Lung (tissue), 11 donors: ENCODE measurements at regions not wholly inside any gene's neighbourhood (a gene's known extent, or its start where the extent isn't known, plus 50 kb on each side); places are given as distances from the start of the nearest gene placed in this dataset.

ENCODE experiments used
- ATAC-seq: fragments of 200-7000 bp; cut with Tn5 transposase; one replicate; pipeline ENCODE4 v1.9.1; 2020; ENCODE audit warnings: moderate number of reproducible peaks; ENCODE audit not compliant: insufficient read depth, low FRiP score
- DNase-seq, 3 donors: peaks; one replicate each; pipeline ENCODE4 v3.0.0-alpha.2; 2013 to 2017
- H3K27ac ChIP-seq, 2 donors: one replicate each; pipeline ENCODE4 v1.5.1; 2013; ENCODE audit warnings: mild to moderate bottlenecking in 2 of 2, moderate library complexity in 2 of 2, control low read depth in 1 of 2, inconsistent platforms in 1 of 2, low read depth in 1 of 2, low read length in 1 of 2
- H3K27me3 ChIP-seq, 3 donors: one replicate each; pipeline ENCODE4 v1.5.1; 2013; ENCODE audit warnings: low read length in 2 of 3; ENCODE audit not compliant: control insufficient read depth in 3 of 3, insufficient read depth in 3 of 3
- H3K36me3 ChIP-seq, 4 donors: one replicate each; pipeline ENCODE4 v1.5.1; 2013; ENCODE audit warnings: low read length in 4 of 4, mild to moderate bottlenecking in 1 of 4, moderate library complexity in 1 of 4; ENCODE audit not compliant: control insufficient read depth in 4 of 4, insufficient read depth in 4 of 4
- H3K4me1 ChIP-seq, 5 donors: one replicate each; pipeline ENCODE4 v1.5.1; 2013; ENCODE audit warnings: low read length in 5 of 5, mild to moderate bottlenecking in 2 of 5, moderate library complexity in 1 of 5; ENCODE audit not compliant: control insufficient read depth in 5 of 5, insufficient read depth in 5 of 5
- H3K4me3 ChIP-seq: one replicate; pipeline ENCODE4 v1.5.1; 2013; ENCODE audit warnings: mild to moderate bottlenecking, control low read depth, moderate library complexity
- H3K9ac ChIP-seq, 2 donors: one replicate each; pipeline ENCODE4 v1.5.1; 2013; ENCODE audit warnings: low read length in 2 of 2, control low read depth in 1 of 2; ENCODE audit not compliant: insufficient read depth in 1 of 2
- H3K9me3 ChIP-seq, 4 donors: one replicate each; pipeline ENCODE4 v1.5.1; 2013; ENCODE audit warnings: low read length in 3 of 4, mild to moderate bottlenecking in 1 of 4, moderate library complexity in 1 of 4; ENCODE audit not compliant: control insufficient read depth in 4 of 4, insufficient read depth in 3 of 4
- CTCF ChIP-seq: IDR thresholded peaks from 2 replicates; pipeline ENCODE4 v1.5.1; 2012; ENCODE audit warnings: mild to moderate bottlenecking; ENCODE audit errors: control extremely low read depth, extremely low read depth
- WGBS, 2 donors: extraction: QIAGEN DNeasy Blood & Tissue Kit; methylation state at CpG; one replicate each; pipeline ENCODE4 v1.1.7; 2013; 5-methylcytosine and 5-hydroxymethylcytosine counted together
- donor health status: control.
- donor health status: control.
- donor health status: Bipolar disorder and iron deficiency.
- donor health status: healthy.
- donor health status: DM: yes; HTN: yes; CAD: no.

DNA sequence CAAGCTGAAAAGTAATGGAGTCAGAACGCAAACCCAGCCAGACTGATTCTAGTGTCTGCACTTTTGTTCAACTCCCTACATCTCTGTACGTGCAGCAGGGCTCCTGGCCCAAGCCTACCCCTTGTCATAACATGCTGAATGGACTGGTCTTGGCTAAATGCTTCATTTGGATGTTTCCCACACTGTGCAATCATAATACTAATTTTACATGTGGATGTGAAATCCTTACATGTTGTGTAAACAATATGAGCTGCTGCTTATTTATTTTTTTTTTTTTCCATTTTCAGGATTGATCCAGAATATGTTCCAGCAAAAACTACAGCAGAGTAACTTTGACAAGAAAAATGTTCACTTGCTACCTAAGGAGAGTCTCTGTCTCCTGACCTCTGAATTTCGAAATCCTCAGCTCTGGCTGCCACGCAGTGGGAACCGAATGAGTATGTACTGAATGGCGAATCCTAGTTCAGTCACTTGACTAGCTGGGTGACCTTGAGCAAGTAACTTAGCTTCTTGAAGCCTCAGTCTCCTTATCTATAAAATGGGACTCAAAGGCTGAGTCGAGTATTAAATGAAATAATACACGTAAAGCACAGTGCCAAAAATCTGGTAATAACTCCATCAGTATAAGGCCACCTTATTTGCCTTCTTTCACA, 133.4 kb downstream of the EHF start:
- no peaks in the 10 kb centered on the region for H3K27me3 ChIP-seq
- TF ChIP-seq CTCF: no peak
- H3K9ac ChIP-seq: no peak overlapping the region
- peaks cover 0 to 2% (median 0%) of the 10 kb centered on the region in 4 donors for H3K9me3 ChIP-seq
- DNase-seq (peak in 2 of 3 donors; percentile 24 to 71), ATAC-seq (no peak)
- no peaks in the 10 kb centered on the region for H3K36me3 ChIP-seq
- peaks cover 0 to 5% (median 0%) of the 10 kb centered on the region in 5 donors for H3K4me1 ChIP-seq
- H3K27ac ChIP-seq: no peak overlapping the region
- 70 to 73% methylated on average over 8 of the region's 8 CpGs for WGBS, 2 donors
- no peak overlapping the region for H3K4me3 ChIP-seq

DNA sequence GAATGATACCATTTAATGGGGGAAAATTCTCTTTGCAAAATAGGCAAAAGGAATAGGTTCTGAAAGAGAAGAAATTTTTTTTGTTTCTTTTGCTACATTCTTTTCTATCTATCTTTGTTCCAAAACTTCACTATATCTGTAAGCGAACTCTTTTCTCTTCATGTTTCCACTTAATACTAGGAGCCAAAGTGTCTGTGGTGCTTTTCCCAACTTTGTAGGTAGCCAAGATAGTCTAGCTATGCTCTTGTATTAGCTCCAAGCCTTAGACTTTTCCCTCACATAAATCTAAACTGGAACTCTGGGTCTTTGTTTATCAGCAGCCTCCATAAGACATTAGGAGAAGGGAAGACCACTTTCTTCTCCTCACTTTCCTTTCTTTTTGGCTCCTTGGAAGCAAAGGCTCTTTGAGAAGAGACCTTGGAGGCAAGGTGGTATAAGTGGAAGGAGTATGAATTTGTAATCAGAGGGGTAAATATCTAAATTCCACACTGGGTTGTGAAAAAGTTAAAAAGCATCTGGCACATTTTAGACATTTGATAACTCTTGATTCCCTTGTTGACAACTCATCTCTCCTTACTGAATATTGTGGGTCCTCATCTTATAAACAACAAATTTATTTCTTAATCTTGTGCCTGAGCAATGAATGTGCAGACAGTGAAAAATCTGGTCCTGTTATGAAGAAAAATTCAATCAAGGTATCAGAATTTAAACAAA, 130.0 kb downstream of the EHF start:
- Histone ChIP-seq H3K27ac (no peak overlapping the region), H3K4me3 (no peak overlapping the region), H3K9ac (no peak overlapping the region), H3K27me3 (no peaks in the 10 kb centered on the region), H3K9me3 (no peaks in the 10 kb centered on the region), H3K36me3 (no peaks in the 10 kb centered on the region), H3K4me1 (peaks cover 0 to 5% (median 0%) of the 10 kb centered on the region in 5 donors)
- DNase-seq (no peak), ATAC-seq (no peak)
- WGBS, 2 donors: 71 to 90% methylated on average over 1 of the region's 1 CpG
- TF ChIP-seq CTCF: no peak

DNA sequence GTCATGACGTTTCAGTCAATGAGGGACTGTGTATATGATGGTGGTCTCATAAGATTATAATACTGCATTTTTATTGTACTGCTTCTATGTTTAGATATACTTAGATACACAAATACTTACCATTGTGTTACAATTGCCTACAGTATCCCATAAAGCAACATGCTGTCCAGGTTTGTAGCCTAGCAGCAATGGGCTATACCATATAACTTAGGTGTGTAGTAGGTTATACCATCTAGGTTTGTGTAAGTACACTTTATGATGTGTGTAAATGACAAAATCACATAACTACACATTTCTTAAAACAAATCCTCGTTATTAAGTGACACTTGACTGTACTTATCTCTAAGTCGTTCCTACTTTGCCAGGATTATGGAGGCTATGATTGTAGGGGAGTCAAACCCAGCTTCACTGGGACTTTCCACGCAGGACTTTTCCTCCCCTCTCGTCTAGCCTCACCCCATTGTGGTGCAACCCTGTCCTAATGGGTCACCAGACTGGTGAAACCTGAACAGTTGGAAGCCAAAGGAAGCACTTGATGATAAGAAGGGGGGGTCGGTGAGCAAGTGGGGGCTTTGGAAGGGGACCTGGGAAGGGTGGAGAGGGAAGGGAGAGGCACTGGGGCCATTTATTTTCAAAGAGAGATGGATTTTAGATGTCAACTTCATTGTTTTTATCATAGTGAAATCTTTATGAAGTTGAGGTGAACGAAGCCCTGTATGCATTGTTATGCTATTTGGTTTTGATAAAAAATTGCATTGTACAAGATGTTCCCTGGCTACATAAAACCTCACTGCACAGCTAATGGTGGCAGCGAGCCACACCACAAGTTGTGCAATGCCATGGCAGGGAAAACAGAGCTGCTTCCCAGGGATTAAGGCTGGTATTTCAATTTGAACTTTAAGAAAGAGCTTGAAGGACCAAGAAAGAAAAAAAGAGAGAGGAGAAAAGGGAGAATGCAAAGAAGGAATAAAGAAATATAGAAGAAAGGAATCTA, 129.1 kb downstream of the EHF start:
- Histone ChIP-seq H3K9me3 (peaks cover 0 to 1% (median 0%) of the 10 kb centered on the region in 4 donors), H3K4me1 (peaks cover 0 to 5% (median 0%) of the 10 kb centered on the region in 5 donors), H3K27ac (peak overlapping the region in 1 of 2 donors; percentile 8), H3K36me3 (no peaks in the 10 kb centered on the region), H3K27me3 (no peaks in the 10 kb centered on the region), H3K9ac (no peak overlapping the region), H3K4me3 (no peak overlapping the region)
- WGBS, 2 donors: 33 to 54% methylated on average over 8 of the region's 8 CpGs
- peak; percentile 23 to 75 (median 38) for DNase-seq
- no peak for TF ChIP-seq CTCF
- ATAC-seq: peak; percentile 63
